ENCODE measurements at regions not wholly inside any gene's neighbourhood (a gene's known extent, or its start where the extent isn't known, plus 50 kb on each side); places are given as distances from the start of the nearest gene placed in this dataset.

DNA sequence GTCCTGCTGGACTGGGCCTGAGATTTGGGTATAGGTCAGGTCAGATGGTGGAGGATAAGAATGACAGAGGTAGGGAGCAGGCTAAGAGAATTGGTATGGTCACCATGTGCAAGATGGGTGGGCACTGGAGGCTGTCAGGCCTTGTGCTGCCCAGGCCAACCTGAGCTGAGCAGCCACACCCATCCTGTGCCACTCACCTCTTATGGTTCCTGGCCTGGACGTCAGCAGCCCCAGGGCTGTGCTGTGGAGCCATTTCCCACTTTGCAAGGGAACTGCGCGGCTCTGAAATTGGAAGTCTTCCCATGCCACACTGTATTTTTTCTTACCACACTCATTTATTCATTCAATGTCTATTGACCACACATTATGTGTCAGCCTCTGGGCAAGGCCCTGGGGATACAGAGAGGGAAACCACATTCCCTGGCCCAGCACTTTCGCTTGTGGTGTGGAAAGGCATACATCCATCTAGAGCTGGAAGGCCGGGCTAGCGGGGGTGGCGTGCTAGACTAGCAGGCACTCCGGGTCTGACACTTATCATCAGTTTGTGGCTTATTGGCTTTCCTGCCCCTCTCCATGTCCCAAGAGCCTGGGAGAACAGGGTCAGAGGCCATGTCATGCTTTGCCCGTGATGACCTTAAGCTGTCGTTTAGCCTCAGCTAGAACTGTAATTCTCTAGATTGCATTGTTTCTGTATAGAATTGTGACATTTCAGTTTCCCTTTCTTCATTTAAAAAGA, 51.1 kb upstream of the POLG start:
- H3K4me3 ChIP-seq (ENCODE audit: control insufficient read depth, low read depth, low read length), result no peak overlapping the region
- no peak for DNase-seq (ENCODE audit: low read depth)
- TF ChIP-seq, protein P1, sequence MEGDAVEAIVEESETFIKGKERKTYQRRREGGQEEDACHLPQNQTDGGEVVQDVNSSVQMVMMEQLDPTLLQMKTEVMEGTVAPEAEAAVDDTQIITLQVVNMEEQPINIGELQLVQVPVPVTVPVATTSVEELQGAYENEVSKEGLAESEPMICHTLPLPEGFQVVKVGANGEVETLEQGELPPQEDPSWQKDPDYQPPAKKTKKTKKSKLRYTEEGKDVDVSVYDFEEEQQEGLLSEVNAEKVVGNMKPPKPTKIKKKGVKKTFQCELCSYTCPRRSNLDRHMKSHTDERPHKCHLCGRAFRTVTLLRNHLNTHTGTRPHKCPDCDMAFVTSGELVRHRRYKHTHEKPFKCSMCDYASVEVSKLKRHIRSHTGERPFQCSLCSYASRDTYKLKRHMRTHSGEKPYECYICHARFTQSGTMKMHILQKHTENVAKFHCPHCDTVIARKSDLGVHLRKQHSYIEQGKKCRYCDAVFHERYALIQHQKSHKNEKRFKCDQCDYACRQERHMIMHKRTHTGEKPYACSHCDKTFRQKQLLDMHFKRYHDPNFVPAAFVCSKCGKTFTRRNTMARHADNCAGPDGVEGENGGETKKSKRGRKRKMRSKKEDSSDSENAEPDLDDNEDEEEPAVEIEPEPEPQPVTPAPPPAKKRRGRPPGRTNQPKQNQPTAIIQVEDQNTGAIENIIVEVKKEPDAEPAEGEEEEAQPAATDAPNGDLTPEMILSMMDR (IDR thresholded peaks at IDR 0.05; ENCODE audit: control insufficient read depth, insufficient read depth, low read depth, low read length, missing control alignments), result no peak
